Activated T-helper 1 cell treated with anti-CD3 and anti-CD28 coated beads, Interleukin-2, amount 50 U/mL, for 16 hours (primary cell): ENCODE measurements at regions not wholly inside any gene's neighbourhood (a gene's known extent, or its start where the extent isn't known, plus 50 kb on each side); places are given as distances from the start of the nearest gene placed in this dataset.

Experiments used
- DNase-seq, 2 donors: peaks; one replicate each; pipeline ENCODE4 v3.0.0-alpha.2; 2020; ENCODE audit warnings: low read depth in 1 of 2, low spot score in 1 of 2

- no peak for DNase-seq
Measured at GRCh38 chr13:76378767-76379166, 507.4 kb downstream of the KCTD12 start.

GRCh38 chr13:76363682-76364289 lies 522.4 kb downstream of the KCTD12 start:
- DNase-seq = no peak

DNA sequence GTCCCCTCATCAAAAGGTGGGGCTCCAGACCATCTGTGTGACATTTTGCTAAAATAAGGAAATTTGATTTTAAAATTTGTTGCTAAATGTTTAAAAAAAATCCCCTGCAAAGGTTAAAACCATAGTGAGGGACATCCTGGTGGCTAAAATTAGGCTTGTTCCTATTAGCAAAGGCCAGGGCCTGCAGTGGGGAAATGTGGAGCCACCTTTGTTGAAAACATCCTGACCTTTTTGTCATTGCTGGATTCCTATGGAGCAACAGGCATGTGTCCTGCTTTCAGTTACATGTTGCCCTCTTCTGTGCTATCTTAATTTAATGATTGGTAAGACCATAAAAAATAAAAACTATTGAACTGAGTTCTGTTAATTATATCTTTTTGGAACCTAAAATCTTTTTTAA lies 524.3 kb downstream of the KCTD12 start:
- no peak for DNase-seq

DNA sequence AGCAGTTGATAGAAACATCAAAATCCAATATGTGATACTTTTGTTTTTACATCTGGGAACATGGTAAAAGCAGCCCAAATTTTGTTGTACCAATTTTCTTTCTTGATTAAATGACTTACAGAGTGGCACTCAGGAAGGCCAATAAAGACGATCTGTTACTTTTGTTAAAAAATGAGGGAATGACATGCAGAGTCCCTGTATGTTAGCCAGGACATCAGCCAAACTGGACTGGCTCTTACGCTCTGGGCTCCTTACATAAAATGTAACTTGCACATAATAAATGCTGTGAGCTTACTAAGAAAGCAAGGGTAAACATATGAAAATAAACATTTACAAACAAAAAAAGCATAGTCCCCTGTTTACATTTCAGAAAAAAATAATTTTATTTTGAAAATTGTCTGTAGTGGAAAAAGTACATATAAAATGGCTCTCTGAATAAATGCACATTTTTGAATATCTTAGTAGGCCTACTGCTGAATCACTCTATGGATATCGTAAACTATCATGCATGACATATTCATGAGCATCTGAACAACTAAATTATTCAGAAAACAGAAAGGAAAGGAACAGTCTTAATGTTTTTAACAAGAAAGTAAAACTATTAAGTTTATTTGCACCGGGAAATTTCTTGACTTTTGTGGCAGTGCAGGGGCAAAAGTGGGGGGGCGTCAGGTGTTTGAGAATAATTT lies 534.5 kb downstream of the KCTD12 start:
- DNase-seq = no peak

DNA sequence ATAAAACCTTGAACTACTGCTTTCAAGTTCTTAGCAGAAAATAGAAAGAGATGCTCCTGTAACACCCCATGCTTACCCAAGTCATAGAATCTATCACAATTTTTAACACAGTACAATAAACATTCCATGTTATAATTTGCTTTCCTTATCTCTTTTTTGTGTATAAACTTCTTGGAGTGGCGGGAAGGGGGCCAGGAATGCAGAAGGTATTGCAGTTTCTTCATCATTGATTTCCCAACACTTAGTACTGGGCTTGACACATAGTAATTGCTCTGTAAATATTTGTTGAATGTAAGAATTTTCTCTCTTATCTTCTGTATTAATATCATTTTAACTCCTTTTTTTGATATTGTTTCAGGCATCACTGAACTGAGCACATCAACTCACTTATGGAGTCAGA lies 535.8 kb downstream of the KCTD12 start:
- no peak for DNase-seq

DNA sequence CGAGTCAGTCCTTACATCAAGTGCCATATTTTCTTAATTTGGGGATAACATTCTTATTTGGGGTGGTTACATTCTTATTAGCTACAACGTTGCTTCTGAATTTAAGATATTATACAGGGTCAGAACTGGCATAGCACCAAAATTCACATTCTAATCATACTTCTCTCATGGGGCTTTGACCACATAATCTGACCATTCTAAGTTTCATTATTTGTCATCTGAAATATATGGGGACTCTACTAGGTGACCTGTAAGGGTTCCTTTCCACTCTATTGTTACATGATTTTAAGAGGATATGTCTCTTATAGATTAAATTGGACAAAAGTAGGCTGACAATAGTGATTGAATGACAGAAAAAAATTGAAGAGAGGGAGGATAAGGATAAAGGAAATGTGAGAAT lies 536.5 kb downstream of the KCTD12 start:
- no peak for DNase-seq

- no peak for DNase-seq
Measured at GRCh38 chr13:76339649-76340048, 546.6 kb downstream of the KCTD12 start.

DNA sequence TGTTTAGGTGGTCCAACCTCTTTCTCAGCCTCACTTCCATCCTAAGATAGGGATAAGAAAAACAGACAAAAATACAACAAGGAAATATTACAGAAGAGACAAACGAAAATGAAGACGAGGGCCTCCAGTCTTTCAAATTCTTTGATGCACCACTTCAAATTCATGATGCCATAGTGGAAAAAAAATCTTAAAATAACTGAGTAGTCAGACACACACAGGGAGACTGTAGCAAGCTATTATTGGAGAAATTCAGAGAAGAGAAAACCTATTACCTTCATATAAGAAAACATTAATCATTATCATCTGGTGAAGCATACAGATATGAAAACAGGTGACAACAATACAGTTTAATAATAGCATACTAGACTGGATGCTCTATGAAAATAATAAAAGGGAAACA lies 548.2 kb downstream of the KCTD12 start:
- no peak for DNase-seq

DNA sequence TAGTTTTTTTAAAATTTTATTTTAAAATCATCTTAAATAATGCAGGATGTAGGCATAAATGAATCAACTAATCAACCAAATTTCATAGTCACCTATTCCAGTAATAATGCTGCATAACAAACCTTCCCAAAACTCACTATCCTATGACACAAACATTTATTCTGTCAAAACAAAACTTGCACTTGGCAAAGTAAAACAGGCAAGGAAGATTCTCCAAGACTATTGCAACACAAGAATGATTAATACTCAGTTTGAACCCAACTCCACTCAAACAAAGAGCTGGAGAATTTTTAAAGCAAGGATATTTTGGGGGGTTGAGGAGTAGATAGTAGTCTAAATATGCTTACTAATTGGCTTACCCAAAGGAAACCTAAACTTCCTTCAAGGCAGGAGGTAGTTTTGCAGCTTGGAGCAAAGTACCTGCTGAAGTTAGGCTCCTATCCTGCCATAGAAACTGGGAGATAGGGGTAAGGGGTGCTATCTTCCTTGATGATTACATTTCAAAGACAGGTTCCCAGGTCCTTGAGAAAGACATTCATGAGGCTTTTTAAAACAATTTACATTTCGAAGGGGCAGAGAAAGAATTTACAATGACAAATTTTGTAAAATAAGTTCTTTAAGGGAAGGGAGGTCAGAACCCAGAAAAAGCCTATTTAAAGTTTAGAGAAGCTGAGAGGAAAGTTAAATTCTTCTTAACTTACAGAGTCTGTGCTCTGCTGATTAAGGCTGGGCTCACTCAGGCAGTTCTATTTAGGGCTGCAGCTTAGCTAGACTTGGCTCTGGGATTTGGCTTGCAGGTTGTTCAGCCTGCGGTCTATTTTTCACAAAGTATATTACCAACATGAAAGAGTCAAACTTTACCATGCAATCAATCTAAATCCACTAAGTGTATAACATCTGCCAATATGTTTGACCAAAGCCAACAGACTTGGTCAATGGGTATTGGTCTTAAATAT lies 549.0 kb downstream of the KCTD12 start:
- no peak for DNase-seq

GRCh38 chr13:76335463-76335862 lies 550.7 kb downstream of the KCTD12 start:
- DNase-seq = no peak

DNA sequence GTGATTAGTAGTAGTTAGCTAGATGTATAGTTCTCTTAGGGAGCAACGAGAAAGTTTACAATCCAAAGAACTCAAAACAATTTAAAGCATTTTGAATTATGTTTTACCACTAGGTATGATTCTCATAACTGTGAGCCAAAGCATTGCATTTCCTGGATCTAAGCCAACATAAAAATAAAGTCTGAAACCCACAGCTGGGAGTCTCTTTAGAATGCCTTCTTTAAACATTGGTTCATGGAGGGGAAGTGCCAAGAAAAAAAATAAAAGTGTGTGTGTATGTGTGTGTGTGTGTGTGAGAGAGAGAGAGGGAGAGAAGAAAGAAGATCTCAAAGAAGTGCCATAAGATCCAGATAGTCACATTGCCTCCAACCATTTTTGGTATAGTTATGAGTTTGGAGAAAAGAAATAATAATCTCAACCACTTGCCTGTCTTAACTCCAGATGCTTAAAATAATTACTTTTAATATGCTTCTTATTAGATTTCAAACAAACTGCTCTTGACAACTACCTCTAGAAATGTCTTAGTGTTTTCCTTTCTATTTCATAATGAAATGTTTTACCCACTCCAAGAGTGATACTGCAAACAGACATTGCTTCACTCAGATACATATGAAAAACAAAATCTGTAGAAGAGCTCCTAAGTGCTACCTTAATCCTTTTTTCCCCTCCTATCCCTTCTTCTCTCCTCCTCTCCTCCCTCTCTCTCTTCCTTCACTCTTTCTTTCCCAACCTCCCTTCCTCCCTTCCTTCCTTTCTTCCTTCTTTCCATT lies 554.1 kb downstream of the KCTD12 start:
- no peak for DNase-seq

GRCh38 chr13:76330761-76331160 lies 555.4 kb downstream of the KCTD12 start:
- no peak for DNase-seq

- no peak for DNase-seq
Measured at GRCh38 chr13:76329866-76330580, 556.2 kb downstream of the KCTD12 start.

DNA sequence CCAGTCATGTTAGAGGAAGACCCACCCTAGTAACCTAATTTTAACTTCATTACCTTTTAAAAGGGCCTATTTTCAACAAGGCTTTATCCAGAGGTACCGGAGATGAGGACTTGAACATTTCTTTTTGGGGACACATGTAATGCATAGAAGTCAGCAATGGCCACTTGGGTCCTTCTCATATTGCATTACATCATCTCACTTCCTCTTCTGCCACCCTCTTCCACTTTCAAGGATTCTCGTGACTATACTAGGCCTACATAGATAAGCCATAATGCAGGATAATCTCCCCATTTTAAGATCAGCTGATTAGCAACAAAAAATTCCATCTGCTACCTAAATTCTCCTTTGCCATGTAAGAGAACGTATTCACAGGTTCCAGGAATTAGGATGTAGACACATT lies 557.2 kb downstream of the KCTD12 start:
- no peak for DNase-seq

DNA sequence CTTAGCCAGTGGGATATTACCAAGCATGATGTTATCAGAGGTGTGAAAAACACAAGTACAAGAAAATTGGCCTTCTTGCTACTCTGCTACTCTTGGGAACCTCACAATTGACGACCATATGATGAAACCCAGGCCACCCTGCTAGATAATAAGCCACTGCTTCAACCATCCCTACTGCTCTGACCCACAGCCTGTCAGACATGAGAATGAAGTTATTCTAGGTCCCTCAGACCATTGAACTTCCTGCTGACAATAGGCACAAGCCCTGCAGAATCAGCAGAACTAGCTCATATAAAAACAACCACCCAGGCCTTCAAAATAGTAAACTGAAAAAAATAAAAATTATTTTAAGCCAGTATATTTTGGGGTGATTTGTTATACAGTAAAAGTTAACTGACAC lies 559.9 kb downstream of the KCTD12 start:
- no peak for DNase-seq

- DNase-seq = no peak
Measured at GRCh38 chr13:76319921-76320320, 566.3 kb downstream of the KCTD12 start.

- DNase-seq = no peak
Measured at GRCh38 chr13:76316998-76317527, 569.1 kb downstream of the KCTD12 start.

DNA sequence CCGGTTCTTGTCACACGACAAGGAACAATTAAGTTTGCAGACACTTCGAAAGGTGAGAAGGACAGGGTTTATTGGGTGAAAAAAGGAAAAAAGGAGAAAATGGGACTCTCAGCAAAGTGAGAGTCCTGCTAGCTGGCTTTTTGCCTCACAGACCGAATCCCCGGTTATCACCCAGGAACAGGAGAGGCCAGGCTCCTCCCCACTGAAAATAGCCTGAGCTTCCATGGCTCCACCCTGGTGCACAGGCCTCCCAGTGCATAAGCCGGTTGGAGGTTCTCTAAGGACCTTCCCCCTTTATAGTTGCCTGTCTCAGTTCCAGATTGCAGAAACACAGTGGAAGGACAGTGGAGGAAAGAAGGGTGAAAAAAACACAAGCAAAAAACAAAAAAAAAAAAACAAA lies 571.7 kb downstream of the KCTD12 start:
- DNase-seq = no peak

GRCh38 chr13:76307142-76307541 lies 579.1 kb downstream of the KCTD12 start:
- no peak for DNase-seq

- no peak for DNase-seq
Measured at GRCh38 chr13:76300688-76301087, 585.5 kb downstream of the KCTD12 start.
